ENCODE measurements at regions not wholly inside any gene's neighbourhood (a gene's known extent, or its start where the extent isn't known, plus 50 kb on each side); places are given as distances from the start of the nearest gene placed in this dataset.

- Histone ChIP-seq H3K79me2 (ENCODE audit: insufficient read depth, low read length) (no peaks in the 10 kb centered on the region), H2AK5ac (ENCODE audit: insufficient read length, low read length) (no peak overlapping the region), H3K4me1 (ENCODE audit: insufficient read depth, low read length) (no peaks in the 10 kb centered on the region), H3K9me3 (ENCODE audit: control insufficient read depth, low read depth, low read length) (no peaks in the 10 kb centered on the region), H3K23ac (ENCODE audit: insufficient read length, low read depth, low read length) (no peak overlapping the region), H2BK12ac (ENCODE audit: insufficient read length, low read depth, low read length) (no peak overlapping the region), H3K9ac (ENCODE audit: extremely low read depth, insufficient read length, low read length) (no peak overlapping the region), H3K27me3 (ENCODE audit: insufficient read depth, low read length) (no peaks in the 10 kb centered on the region), H2BK5ac (ENCODE audit: insufficient read length, low read length) (no peak overlapping the region), H3K14ac (ENCODE audit: insufficient read depth, low read length) (no peak overlapping the region), H3T11ph (ENCODE audit: low read length) (no peak overlapping the region), H2BK15ac (ENCODE audit: low read depth, low read length) (no peak overlapping the region), H4K91ac (ENCODE audit: insufficient read length, low read depth, low read length) (no peak overlapping the region), H2BK120ac (ENCODE audit: low read depth, low read length, poor library complexity, severe bottlenecking) (no peak overlapping the region), H2BK20ac (ENCODE audit: low read depth, low read length, poor library complexity, severe bottlenecking) (no peak overlapping the region), H4K5ac (ENCODE audit: insufficient read length, low read depth, low read length) (no peak overlapping the region), H3K79me1 (ENCODE audit: insufficient read depth, low read depth, low read length, poor library complexity, severe bottlenecking) (no peaks in the 10 kb centered on the region), H3K56ac (ENCODE audit: insufficient read length, low read depth, low read length) (no peak overlapping the region), H2AFZ (ENCODE audit: low read length) (no peak overlapping the region), H3K4me2 (ENCODE audit: insufficient read depth, insufficient read length, low read length) (no peak overlapping the region), H3K4ac (ENCODE audit: low read depth, low read length) (no peak overlapping the region), H3K27ac (ENCODE audit: insufficient read length, low read depth, low read length) (no peak overlapping the region), H3K23me2 (ENCODE audit: insufficient read length, low read depth, low read length, poor library complexity, severe bottlenecking) (no peaks in the 10 kb centered on the region), H3K18ac (ENCODE audit: insufficient read length, low read depth, low read length) (no peak overlapping the region), H4K20me1 (ENCODE audit: control insufficient read depth, insufficient read depth, insufficient read length) (no peaks in the 10 kb centered on the region), H4K8ac (replicated peaks; ENCODE audit: insufficient read length, low read depth, low read length) (no peak overlapping the region)
- no peaks in the 10 kb centered on the region for H3K9me3 Mint-ChIP-seq
- H3K27me3 Mint-ChIP-seq (ENCODE audit: low read depth): no peaks in the 10 kb centered on the region; the same call in 1 of the 2 replicates
- H3K36me3 Mint-ChIP-seq (ENCODE audit: insufficient read depth in 1 of 3, low read depth in 3 of 3): no peaks in the 10 kb centered on the region
- no peak for TF ChIP-seq CTCF (conservative IDR thresholded peaks at IDR 0.05)
- H3K4me1 Mint-ChIP-seq: peaks cover 0 to 3% of the 10 kb centered on the region in 2 experiments; a peak in 1 of 4 replicates
- WGBS (ENCODE audit: extremely low coverage, insufficient read length, low lambda C conversion rate): no CpG with 5 or more reads among the region's 2 CpGs
- DNase-seq: no peak
- H3K4me3 Mint-ChIP-seq: no peak overlapping the region
- no peak overlapping the region; a peak in 1 of 7 replicates for H3K27ac Mint-ChIP-seq
These were observed 142.4 kb upstream of the C9orf72 start for GRCh38 chr9:27715651-27716050.

Data from H9 (cell line).